A549 (cell line): ENCODE measurements at regions not wholly inside any gene's neighbourhood (a gene's known extent, or its start where the extent isn't known, plus 50 kb on each side); places are given as distances from the start of the nearest gene placed in this dataset.

Source experiments
- ATAC-seq, 2 experiments: fragments of 200-7000 bp in 1 of 2; fragments of >200 bp in 1 of 2; cut with Nextera tagmentation in 1 of 2; cut with Tn5 transposase in 1 of 2; 3 replicates each; pipeline versions ENCODE4 v1.8.0 to v1.9.1; 2018 to 2020; ENCODE audit warnings: mild to moderate bottlenecking in 1 of 2, moderate library complexity in 1 of 2
- CTCF ChIA-PET: fragments of 300-600 bp; sonication (Branson Sonifier 250); formaldehyde crosslinking; extraction: SDS; loops from one replicate; lab custom pipeline; 2021; ENCODE audit warnings: antibody characterized with exemption, inconsistent platforms; lab: Yijun Ruan, JAX
- POLR2A ChIA-PET: fragments of 350-600 bp; formaldehyde crosslinking; extraction: SDS; loops from one replicate; lab custom pipeline; 2021; ENCODE audit warnings: antibody characterized with exemption, inconsistent platforms; lab: Yijun Ruan, JAX
- DNase-seq, 2 experiments: peaks; one replicate each; pipeline versions ENCODE4 v3.0.0 to v3.0.0-alpha.2; 2011 to 2016; ENCODE audit warnings: low read depth in 1 of 2, low spot score in 1 of 2
- FAIRE-seq: peaks from 2 replicates; lab custom pipeline; 2011; peaks lifted over from hg19 to GRCh38; lab: Jason Lieb, UNC
- H3K27ac ChIP-seq, 2 experiments: fragments of >200 bp; sonication (Bioruptor Twin); formaldehyde crosslinking; 3 replicates each; pipeline ENCODE4 v1.5.1; 2016 to 2017
- H3K4me1 ChIP-seq: fragments of >200 bp; sonication (Bioruptor Twin); formaldehyde crosslinking; 3 replicates; pipeline ENCODE4 v1.6.1; 2016
- H3K4me2 ChIP-seq: fragments of >200 bp; sonication (Bioruptor Twin); formaldehyde crosslinking; 3 replicates; pipeline ENCODE4 v1.6.1; 2016
- H3K4me3 ChIP-seq: fragments of >200 bp; sonication (Bioruptor Twin); formaldehyde crosslinking; 3 replicates; pipeline ENCODE4 v1.5.1; 2016
- H3K9me3 ChIP-seq: fragments of >200 bp; sonication (Bioruptor Twin); formaldehyde crosslinking; 3 replicates; pipeline ENCODE4 v1.6.1; 2016
- BCL3 ChIP-seq: fragments of >200 bp; sonication (Bioruptor Twin); formaldehyde crosslinking; IDR thresholded peaks from 3 replicates; pipeline ENCODE4 v1.6.1; 2016
- BHLHE40 ChIP-seq: IDR thresholded peaks from 2 replicates; pipeline ENCODE4 v1.6.1; 2012; ENCODE audit warnings: low read depth, low read length, inconsistent platforms
- CBX8 ChIP-seq: fragments of 200-600 bp; sonication (generic); IDR thresholded peaks from 2 replicates; pipeline ENCODE4 v1.6.1; 2016
- CEBPB ChIP-seq, 2 experiments: fragments of >200 bp in 1 of 2; sonication (Bioruptor Twin) in 1 of 2; formaldehyde crosslinking in 1 of 2; IDR thresholded peaks; 2 replicates each; pipeline ENCODE4 v1.6.1; 2012 to 2016
- CHD4 ChIP-seq: fragments of 200-600 bp; sonication (generic); IDR thresholded peaks from 2 replicates; pipeline ENCODE4 v1.6.1; 2016; ENCODE audit warnings: antibody characterized with exemption, mild to moderate bottlenecking, borderline replicate concordance
- EHMT2 ChIP-seq: fragments of 200-600 bp; sonication (generic); IDR thresholded peaks from 2 replicates; pipeline ENCODE4 v1.6.1; 2016; ENCODE audit warnings: antibody characterized with exemption, low read depth, mild to moderate bottlenecking, moderate library complexity
- ESRRA ChIP-seq: fragments of 150-350 bp; IDR thresholded peaks from 2 replicates; pipeline ENCODE4 v1.6.1; 2014; ENCODE audit warnings: mild to moderate bottlenecking, low read length, borderline replicate concordance
- FOSB ChIP-seq: fragments of 250-450 bp; sonication (Bioruptor Pico); IDR thresholded peaks from 2 replicates; pipeline ENCODE4 v1.5.0; 2020; ENCODE audit warnings: mild to moderate bottlenecking, moderate library complexity
- FOSL2 ChIP-seq, 2 experiments: fragments of 450-650 bp in 1 of 2; fragments of >200 bp in 1 of 2; sonication (Bioruptor Twin) in 1 of 2; formaldehyde crosslinking; IDR thresholded peaks; 2 replicates each; pipeline versions ENCODE4 v1.5.0 to v1.6.1; 2016 to 2020; ENCODE audit warnings: mild to moderate bottlenecking in 1 of 2, moderate library complexity in 1 of 2
- FOXS1 ChIP-seq: fragments of 250-450 bp; sonication (Bioruptor Pico); IDR thresholded peaks from 2 replicates; pipeline ENCODE4 v1.5.0; 2020; ENCODE audit warnings: mild to moderate bottlenecking, moderate library complexity
- HDAC2 ChIP-seq: fragments of 200-600 bp; sonication (generic); IDR thresholded peaks from 2 replicates; pipeline ENCODE4 v1.6.1; 2016
- HES2 ChIP-seq: fragments of >200 bp; sonication (Bioruptor Twin); formaldehyde crosslinking; IDR thresholded peaks from 2 replicates; pipeline ENCODE4 v1.6.1; 2016
- HEYL ChIP-seq: fragments of 250-450 bp; sonication (Bioruptor Pico); IDR thresholded peaks from 2 replicates; pipeline ENCODE4 v1.8.0; 2021; ENCODE audit warnings: mild to moderate bottlenecking, moderate library complexity
- HMGXB4 ChIP-seq: fragments of 250-450 bp; sonication (Bioruptor Pico); IDR thresholded peaks from 2 replicates; pipeline ENCODE4 v1.5.0; 2021; ENCODE audit warnings: mild to moderate bottlenecking, moderate library complexity, borderline replicate concordance
- HOXA7 ChIP-seq: fragments of 250-450 bp; sonication (Bioruptor Pico); IDR thresholded peaks from 2 replicates; pipeline ENCODE4 v1.5.0; 2020; ENCODE audit warnings: mild to moderate bottlenecking, moderate library complexity
- JUNB ChIP-seq: fragments of >200 bp; sonication (Bioruptor Twin); formaldehyde crosslinking; IDR thresholded peaks from 2 replicates; pipeline ENCODE4 v1.6.1; 2016
- KDM1A ChIP-seq: fragments of 200-600 bp; sonication (generic); IDR thresholded peaks from 2 replicates; pipeline ENCODE4 v1.6.1; 2016; ENCODE audit warnings: low read depth, mild to moderate bottlenecking
- MAX ChIP-seq: IDR thresholded peaks from 2 replicates; pipeline ENCODE4 v1.6.1; 2012
- MAZ ChIP-seq: fragments of 150-350 bp; IDR thresholded peaks from 2 replicates; pipeline ENCODE4 v1.6.1; 2014; ENCODE audit warnings: antibody characterized with exemption, low read depth, low read length, borderline replicate concordance
- MYC ChIP-seq: IDR thresholded peaks from 2 replicates; pipeline ENCODE4 v1.6.1; 2012; ENCODE audit warnings: mild to moderate bottlenecking, inconsistent platforms, low read length, improper control_type of control experiment, borderline replicate concordance
- NR3C1 ChIP-seq: fragments of >200 bp; sonication (Bioruptor Twin); formaldehyde crosslinking; IDR thresholded peaks from 3 replicates; pipeline ENCODE4 v1.6.1; 2017
- POLR2AphosphoS2 ChIP-seq: conservative IDR thresholded peaks from 2 replicates; pipeline ENCODE4 v1.6.1; 2012; ENCODE audit warnings: low read length, improper control_type of control experiment, inconsistent platforms
- RCOR1 ChIP-seq: fragments of 150-350 bp; IDR thresholded peaks from 2 replicates; pipeline ENCODE4 v1.6.1; 2014; ENCODE audit warnings: antibody characterized with exemption, low read length, low read depth
- RFX5 ChIP-seq: fragments of 450-650 bp; IDR thresholded peaks from 2 replicates; pipeline ENCODE4 v1.7.1; 2014; ENCODE audit warnings: antibody characterized with exemption, mild to moderate bottlenecking, moderate library complexity
- SMC3 ChIP-seq: fragments of >200 bp; sonication (Bioruptor Twin); formaldehyde crosslinking; IDR thresholded peaks from 3 replicates; pipeline ENCODE4 v1.6.1; 2018; ENCODE audit warnings: inconsistent platforms
- SREBF2 ChIP-seq: fragments of 450-650 bp; IDR thresholded peaks from 2 replicates; pipeline ENCODE4 v1.6.1; 2014; ENCODE audit warnings: mild to moderate bottlenecking, moderate library complexity
- TFCP2L1 ChIP-seq: fragments of 250-450 bp; sonication (Bioruptor Pico); IDR thresholded peaks from 2 replicates; pipeline ENCODE4 v1.5.0; 2021; ENCODE audit warnings: mild to moderate bottlenecking
- TP53 ChIP-seq: fragments of 250-450 bp; sonication (Bioruptor Pico); IDR thresholded peaks from 2 replicates; pipeline ENCODE4 v1.5.0; 2021; ENCODE audit warnings: mild to moderate bottlenecking, moderate library complexity
- USF2 ChIP-seq: fragments of 450-650 bp; IDR thresholded peaks from 2 replicates; pipeline ENCODE4 v1.6.1; 2014; ENCODE audit warnings: antibody characterized with exemption
- ZSCAN20 ChIP-seq: fragments of 250-450 bp; sonication (Bioruptor Pico); IDR thresholded peaks from 2 replicates; pipeline ENCODE4 v1.8.0; 2022; ENCODE audit warnings: mild to moderate bottlenecking, moderate library complexity
- WGBS: methylation state at CpG from one replicate; pipeline ENCODE4 v1.1.6; 2017; ENCODE audit errors: missing lambda C conversion rate; 5-methylcytosine and 5-hydroxymethylcytosine counted together

- FAIRE-seq (no peak), DNase-seq (no peak), ATAC-seq (no peak)
- ChIA-PET CTCF (interaction anchor here (1.4 kb wide), 1 partner anchor 397 kb away, joined by 3 read pairs; no protein-coding TSS in a partner anchor), POLR2A (no interaction called here)
- 80% methylated on average over 7 of the region's 7 CpGs for WGBS
- TF ChIP-seq BHLHE40 (no peak), RCOR1 (no peak)
- Histone ChIP-seq H3K4me3 (no peak overlapping the region), H3K27ac (no peak overlapping the region), H3K9me3 (no peaks in the 10 kb centered on the region), H3K4me1 (no peaks in the 10 kb centered on the region), H3K4me2 (no peak overlapping the region)
These were observed 61.0 kb upstream of the PHACTR2 start for GRCh38 chr6:143616741-143617140.

- Histone ChIP-seq H3K4me3 (no peak overlapping the region), H3K4me2 (no peak overlapping the region), H3K9me3 (no peaks in the 10 kb centered on the region), H3K27ac (no peak overlapping the region), H3K4me1 (no peaks in the 10 kb centered on the region)
- TF ChIP-seq KDM1A (no peak), FOSB (no peak), CEBPB (IDR thresholded peaks at IDR 0.05) (no peak), POLR2AphosphoS2 (no peak), RCOR1 (no peak), HEYL (CRISPR knock-in tag) (no peak), EHMT2 (no peak), HMGXB4 (CRISPR knock-in tag) (no peak), JUNB (no peak), NR3C1 (no peak), HDAC2 (no peak), ESRRA (no peak), HES2 (no peak), TFCP2L1 (CRISPR knock-in tag) (no peak)
- WGBS, result 93% methylated on average over 1 of the region's 1 CpG
- FAIRE-seq (no peak), DNase-seq (no peak), ATAC-seq (no peak)
- POLR2A ChIA-PET, result no interaction called here
- CTCF ChIA-PET, result no interaction called here
These were observed 62.0 kb upstream of the PHACTR2 start for GRCh38 chr6:143615785-143616184.

- H3K4me3 ChIP-seq, result no peak overlapping the region
- no peak for FAIRE-seq
- no peaks in the 10 kb centered on the region for H3K9me3 ChIP-seq
- 87% methylated on average over 1 of the region's 1 CpG for WGBS
- H3K4me2 ChIP-seq, result no peak overlapping the region
- H3K27ac ChIP-seq, result no peak overlapping the region
- DNase-seq, result no peak
- ChIA-PET CTCF (no interaction called here), POLR2A (no interaction called here)
- ATAC-seq, result no peak
- TF ChIP-seq HOXA7 (no peak), CBX8 (no peak), FOXS1 (CRISPR knock-in tag) (no peak), MAX (no peak), BHLHE40 (no peak), TP53 (no peak)
- no peaks in the 10 kb centered on the region for H3K4me1 ChIP-seq
These were observed 63.5 kb upstream of the PHACTR2 start for GRCh38 chr6:143614235-143614634.

GRCh38 chr6:143613749-143614148, 64.0 kb upstream of the PHACTR2 start:
- no peak overlapping the region for H3K4me3 ChIP-seq

More at GRCh38 chr6:143613749-143614148, 64.0 kb upstream of the PHACTR2 start:
- no peaks in the 10 kb centered on the region for H3K9me3 ChIP-seq
- DNase-seq (no peak), FAIRE-seq (no peak), ATAC-seq (no peak)
- no peak overlapping the region for H3K4me2 ChIP-seq
- ChIA-PET POLR2A (no interaction called here), CTCF (no interaction called here)
- no peak for TF ChIP-seq KDM1A
- no peak for TF ChIP-seq RFX5
- no peak for TF ChIP-seq MYC
- no peak for TF ChIP-seq ZSCAN20 (CRISPR knock-in tag)
- TF ChIP-seq NR3C1, result no peak
- TF ChIP-seq MAZ, result no peak
- TF ChIP-seq FOSL2 (IDR thresholded peaks at IDR 0.05), result no peak
- no peak for TF ChIP-seq FOSL2 (CRISPR knock-in tag; IDR thresholded peaks at IDR 0.05)
- no peak for TF ChIP-seq USF2
- TF ChIP-seq CHD4, result no peak
- no peak for TF ChIP-seq SREBF2
- no peak for TF ChIP-seq EHMT2
- no peak for TF ChIP-seq JUNB
- no peak for TF ChIP-seq SMC3
- no peak for TF ChIP-seq BCL3
- H3K4me1 ChIP-seq, result no peaks in the 10 kb centered on the region
- H3K27ac ChIP-seq, result no peak overlapping the region
- WGBS, result 80% methylated on average over 5 of the region's 5 CpGs
